H1 (cell line): ENCODE measurements at regions not wholly inside any gene's neighbourhood (a gene's known extent, or its start where the extent isn't known, plus 50 kb on each side); places are given as distances from the start of the nearest gene placed in this dataset.

Experiments used
- CTCF ChIA-PET: fragments of 300-600 bp; sonication (Branson Sonifier 250); formaldehyde crosslinking; loops from one replicate; lab custom pipeline; 2021; ENCODE audit not compliant: partially characterized antibody; lab: Charles Lee
- POLR2A ChIA-PET: fragments of 300-600 bp; sonication (Branson Sonifier 250); formaldehyde crosslinking; loops from one replicate; lab custom pipeline; 2021; ENCODE audit warnings: inconsistent platforms; ENCODE audit not compliant: partially characterized antibody; lab: Charles Lee
- DNase-seq, 2 experiments: peaks; one replicate each; pipeline versions ENCODE4 v3.0.0 to v3.0.0-alpha.2; 2010 to 2022; ENCODE audit warnings: low spot score in 2 of 2, low read depth in 1 of 2, mixed read lengths in 1 of 2
- FAIRE-seq: peaks from 2 replicates; lab custom pipeline; 2011; peaks lifted over from hg19 to GRCh38; lab: Jason Lieb, UNC
- H2AFZ ChIP-seq: 2 replicates; pipeline ENCODE4 v1.8.1; 2012; ENCODE audit warnings: low read length, inconsistent platforms
- H2AK5ac ChIP-seq: 2 replicates; pipeline ENCODE4 v1.6.1; 2013; ENCODE audit warnings: low read depth, low read length
- H2BK120ac ChIP-seq: replicated peaks from 2 replicates; pipeline ENCODE3; 2013; ENCODE audit warnings: low read depth, low read length, inconsistent platforms
- H2BK12ac ChIP-seq: 2 replicates; pipeline ENCODE4 v1.6.1; 2013; ENCODE audit warnings: low read depth, low read length
- H2BK15ac ChIP-seq: 2 replicates; pipeline ENCODE4 v1.6.1; 2013; ENCODE audit warnings: low read length
- H2BK20ac ChIP-seq: 2 replicates; pipeline ENCODE4 v1.6.1; 2013; ENCODE audit warnings: low read length
- H2BK5ac ChIP-seq: 2 replicates; pipeline ENCODE4 v1.6.1; 2013; ENCODE audit warnings: low read depth, low read length
- H3K14ac ChIP-seq: 2 replicates; pipeline ENCODE4 v1.6.1; 2013; ENCODE audit warnings: inconsistent platforms; ENCODE audit not compliant: insufficient read length
- H3K18ac ChIP-seq: 2 replicates; pipeline ENCODE4 v1.6.1; 2013; ENCODE audit warnings: low read length; ENCODE audit errors: extremely low read depth
- H3K23ac ChIP-seq: 2 replicates; pipeline ENCODE4 v1.6.1; 2013; ENCODE audit warnings: inconsistent platforms; ENCODE audit not compliant: insufficient read length
- H3K23me2 ChIP-seq: 2 replicates; pipeline ENCODE4 v1.6.1; 2013; ENCODE audit warnings: low read depth, low read length
- H3K27ac ChIP-seq: 2 replicates; pipeline ENCODE4 v1.6.1; 2011; ENCODE audit warnings: low read depth, low read length, inconsistent platforms
- H3K27me3 ChIP-seq, 4 experiments: replicated peaks in 1 of 4; 1 replicate in 1 of 4; 2 replicates in 3 of 4; pipeline versions ENCODE4 v1.6.1 to v1.8.1; 2011 to 2013; ENCODE audit warnings: low read length in 3 of 4, mild to moderate bottlenecking in 3 of 4, inconsistent platforms in 2 of 4, mixed read lengths in 2 of 4, moderate library complexity in 1 of 4; ENCODE audit not compliant: control insufficient read depth in 3 of 4, insufficient read depth in 3 of 4; ENCODE audit errors: extremely low read depth in 1 of 4
- H3K36me3 ChIP-seq, 4 experiments: 2 replicates each; pipeline versions ENCODE4 v1.6.1 to v1.8.1; 2011 to 2013; ENCODE audit warnings: mild to moderate bottlenecking in 4 of 4, low read length in 3 of 4, moderate library complexity in 2 of 4, control low read depth in 1 of 4, inconsistent platforms in 1 of 4; ENCODE audit not compliant: insufficient read depth in 4 of 4, control insufficient read depth in 2 of 4
- H3K4ac ChIP-seq: replicated peaks from 2 replicates; pipeline ENCODE3; 2013; ENCODE audit warnings: low read length, low read depth, mixed read lengths, inconsistent platforms; ENCODE audit not compliant: insufficient read length
- H3K4me1 ChIP-seq, 4 experiments: replicated peaks in 1 of 4; 1 replicate in 1 of 4; 2 replicates in 3 of 4; pipeline versions ENCODE4 v1.6.1 to v1.8.1; 2011 to 2013; ENCODE audit warnings: low read length in 3 of 4, inconsistent platforms in 2 of 4, mixed read lengths in 1 of 4; ENCODE audit not compliant: insufficient read depth in 4 of 4, control insufficient read depth in 3 of 4
- H3K4me2 ChIP-seq, 2 experiments: 2 replicates each; pipeline versions ENCODE4 v1.6.1 to v1.8.1; 2011 to 2013; ENCODE audit warnings: low read depth in 2 of 2, low read length in 2 of 2, control low read depth in 1 of 2, inconsistent platforms in 1 of 2, mild to moderate bottlenecking in 1 of 2; ENCODE audit not compliant: insufficient read depth in 1 of 2
- H3K4me3 ChIP-seq, 4 experiments: fragments of 200-600, 300-600 bp in 1 of 4; sonication (generic), shearing (Covaris generic), sonication (Bioruptor Twin) in 1 of 4; 2 replicates each; pipeline versions ENCODE4 v1.5.1 to v1.8.1; 2011 to 2016; ENCODE audit warnings: low read length in 4 of 4, low read depth in 3 of 4, control low read depth in 2 of 4, inconsistent platforms in 2 of 4, mild to moderate bottlenecking in 2 of 4, mixed read lengths in 1 of 4, moderate library complexity in 1 of 4; ENCODE audit not compliant: insufficient read depth in 2 of 4; ENCODE audit errors: extremely low read depth in 1 of 4
- H3K56ac ChIP-seq: replicated peaks from 2 replicates; pipeline ENCODE3; 2013; ENCODE audit warnings: low read depth, mild to moderate bottlenecking, mixed read lengths, low read length, inconsistent platforms; ENCODE audit not compliant: insufficient read length
- H3K79me1 ChIP-seq: 2 replicates; pipeline ENCODE4 v1.6.1; 2013; ENCODE audit warnings: low read depth, low read length, control low read depth
- H3K79me2 ChIP-seq, 2 experiments: 2 replicates each; pipeline versions ENCODE4 v1.6.1 to v1.8.1; 2012 to 2013; ENCODE audit warnings: low read length in 2 of 2, mild to moderate bottlenecking in 2 of 2, inconsistent platforms in 1 of 2; ENCODE audit not compliant: insufficient read depth in 2 of 2, control insufficient read depth in 1 of 2
- H3K9ac ChIP-seq, 4 experiments: replicated peaks in 1 of 4; 1 replicate in 1 of 4; 2 replicates in 3 of 4; pipeline versions ENCODE4 v1.6.1 to v1.8.1; 2011 to 2013; ENCODE audit warnings: low read depth in 3 of 4, low read length in 3 of 4, control low read depth in 2 of 4, mild to moderate bottlenecking in 2 of 4, moderate library complexity in 2 of 4, inconsistent platforms in 1 of 4; ENCODE audit errors: extremely low read depth in 1 of 4
- H3K9me3 ChIP-seq, 2 experiments: 2 replicates each; pipeline versions ENCODE4 v1.6.1 to v1.8.1; 2012 to 2013; ENCODE audit warnings: mild to moderate bottlenecking in 2 of 2, moderate library complexity in 2 of 2, control low read depth in 1 of 2, inconsistent platforms in 1 of 2, low read depth in 1 of 2, low read length in 1 of 2, mixed read lengths in 1 of 2; ENCODE audit not compliant: insufficient read depth in 2 of 2
- H4K20me1 ChIP-seq, 2 experiments: replicated peaks in 1 of 2; 2 replicates each; pipeline versions ENCODE3 to v1.8.1; 2011 to 2013; ENCODE audit warnings: inconsistent platforms in 2 of 2, low read length in 2 of 2, mild to moderate bottlenecking in 1 of 2; ENCODE audit not compliant: insufficient read depth in 2 of 2, control insufficient read depth in 1 of 2
- H4K5ac ChIP-seq: 2 replicates; pipeline ENCODE4 v1.6.1; 2013; ENCODE audit warnings: low read length, low read depth, mixed read lengths, inconsistent platforms; ENCODE audit not compliant: insufficient read length
- H4K8ac ChIP-seq: 2 replicates; pipeline ENCODE4 v1.8.0; 2013; ENCODE audit warnings: mild to moderate bottlenecking, moderate library complexity, low read length, inconsistent platforms; ENCODE audit not compliant: insufficient read depth; ENCODE audit errors: extremely low read depth
- H4K91ac ChIP-seq: replicated peaks from 2 replicates; pipeline ENCODE3; 2013; ENCODE audit warnings: low read length, mixed read lengths, inconsistent platforms; ENCODE audit not compliant: insufficient read length
- WGBS, 2 experiments: shearing (Covaris generic) in 1 of 2; methylation state at CpG; one replicate each; pipeline versions ENCODE4 v1.1.6 to v1.1.7; 2013 to 2015; ENCODE audit warnings: low lambda C conversion rate in 2 of 2, mixed read lengths in 2 of 2, inconsistent platforms in 1 of 2, low coverage in 1 of 2, missing lambda C conversion rate in 1 of 2; ENCODE audit not compliant: insufficient replicate concordance in 2 of 2, insufficient coverage in 1 of 2, insufficient read length in 1 of 2; ENCODE audit errors: extremely low coverage in 1 of 2, missing lambda C conversion rate in 1 of 2; 5-methylcytosine and 5-hydroxymethylcytosine counted together

DNA sequence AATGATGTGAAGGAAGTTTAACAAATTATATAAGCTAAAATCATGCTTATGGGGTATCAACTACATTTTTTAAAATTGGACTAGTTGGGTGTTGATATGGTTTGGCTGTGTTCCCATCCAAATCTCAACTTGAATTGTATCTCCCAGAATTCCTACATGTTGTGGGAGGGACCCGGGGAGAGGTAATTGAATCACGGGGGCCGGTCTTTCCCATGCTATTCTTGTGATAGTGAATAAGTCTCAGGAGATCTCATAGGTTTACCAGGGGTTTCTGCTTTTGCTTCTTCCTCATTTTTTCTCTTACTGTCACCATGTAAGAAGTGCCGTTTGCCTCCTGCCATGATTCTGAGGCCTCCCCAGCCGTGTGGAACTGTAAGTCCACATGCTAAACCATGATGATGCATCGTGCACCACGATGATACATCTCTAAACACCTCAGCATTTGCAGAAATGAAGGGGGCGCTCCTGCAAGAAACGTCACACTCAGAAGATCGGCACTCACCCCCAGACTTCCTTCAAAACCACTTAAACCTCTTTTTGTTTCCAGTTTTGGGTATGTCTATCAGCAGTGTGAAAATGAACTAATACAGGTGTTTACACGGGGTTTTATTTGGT is 340.0 kb downstream of the SHANK2 start:
- CTCF ChIA-PET: no interaction called here
- Histone ChIP-seq H3K79me2 (no peaks in the 10 kb centered on the region), H3K56ac (no peak overlapping the region), H3K4me3 (no peak overlapping the region), H2AFZ (no peak overlapping the region), H2BK15ac (no peak overlapping the region), H3K14ac (no peak overlapping the region), H4K8ac (no peak overlapping the region), H2BK12ac (no peak overlapping the region), H3K27ac (no peak overlapping the region), H4K20me1 (peaks cover 10 to 12% of the 10 kb centered on the region in 2 experiments), H2BK20ac (no peak overlapping the region), H4K5ac (no peak overlapping the region), H3K23ac (no peak overlapping the region), H3K9me3 (no peaks in the 10 kb centered on the region), H3K18ac (no peak overlapping the region), H3K9ac (no peak overlapping the region), H3K4ac (no peak overlapping the region), H3K4me1 (peaks cover 2 to 7% (median 4%) of the 10 kb centered on the region in 4 experiments; a peak in 6 of 7 replicates), H2AK5ac (no peak overlapping the region), H3K36me3 (no peaks in the 10 kb centered on the region), H3K4me2 (no peak overlapping the region), H3K79me1 (peaks cover 4% of the 10 kb centered on the region), H4K91ac (no peak overlapping the region), H3K23me2 (no peaks in the 10 kb centered on the region), H2BK5ac (no peak overlapping the region), H3K27me3 (no peaks in the 10 kb centered on the region), H2BK120ac (no peak overlapping the region)
- FAIRE-seq (no peak), DNase-seq (no peak)
- POLR2A ChIA-PET: no interaction called here
- 91% methylated on average over 11 of the region's 11 CpGs; no CpG with 5 or more reads in 1 of the 2 experiments for WGBS, 2 experiments
